PC-9 (cell line): ENCODE measurements at regions not wholly inside any gene's neighbourhood (a gene's known extent, or its start where the extent isn't known, plus 50 kb on each side); places are given as distances from the start of the nearest gene placed in this dataset.

ENCODE experiments used
- BruUV-seq: library from RNA; stranded (reverse); fragments of 400-500 nt; replicated peaks from 2 replicates; lab custom pipeline; 2021; lab: Mats Ljungman, UMichigan
- CTCF ChIA-PET: fragments of 300-600 bp; sonication (Branson Sonifier 250); formaldehyde crosslinking; loops from one replicate; lab custom pipeline; 2022; ENCODE audit warnings: antibody characterized with exemption; lab: Charles Lee
- POLR2A ChIA-PET: fragments of 300-600 bp; sonication (Branson Sonifier 250); formaldehyde crosslinking; loops from one replicate; lab custom pipeline; 2022; ENCODE audit warnings: antibody characterized with exemption; ENCODE audit not compliant: unreplicated experiment; lab: Charles Lee
- DNase-seq, 2 experiments: peaks; one replicate each; pipeline versions ENCODE4 v3.0.0 to v3.0.0-alpha.2; 2015 to 2022; ENCODE audit warnings: mixed read lengths in 1 of 2
- H2AFZ ChIP-seq: fragments of 200-600 bp; sonication (generic); 2 replicates; pipeline ENCODE4 v1.8.1; 2017; ENCODE audit warnings: antibody characterized with exemption
- H3F3A ChIP-seq: fragments of 200-600 bp; sonication (generic); 2 replicates; pipeline ENCODE4 v1.8.1; 2017; ENCODE audit warnings: antibody characterized with exemption, mild to moderate bottlenecking, low read depth; ENCODE audit not compliant: insufficient read depth
- H3K27ac ChIP-seq: fragments of 200-600 bp; sonication (generic); 2 replicates; pipeline ENCODE4 v1.6.1; 2016; ENCODE audit warnings: mixed run types
- H3K27me3 ChIP-seq: fragments of 200-600 bp; sonication (generic); 2 replicates; pipeline ENCODE4 v1.6.1; 2016; ENCODE audit warnings: low read depth, mixed run types; ENCODE audit not compliant: insufficient read depth
- H3K36me3 ChIP-seq: fragments of 200-600 bp; sonication (generic); 2 replicates; pipeline ENCODE4 v1.6.1; 2016; ENCODE audit warnings: low read depth, mixed run types
- H3K4me1 ChIP-seq: fragments of 200-600 bp; sonication (generic); replicated peaks from 2 replicates; pipeline ENCODE4 v1.6.1; 2016; ENCODE audit warnings: mixed run types; ENCODE audit not compliant: insufficient read depth
- H3K4me2 ChIP-seq: fragments of 200-600 bp; sonication (generic); 2 replicates; pipeline ENCODE4 v1.6.1; 2017; ENCODE audit warnings: mixed run types
- H3K4me3 ChIP-seq: fragments of 200-600 bp; sonication (generic); 2 replicates; pipeline ENCODE4 v1.6.1; 2016; ENCODE audit warnings: mixed run types
- H3K79me2 ChIP-seq: fragments of 200-600 bp; sonication (generic); 2 replicates; pipeline ENCODE4 v1.6.1; 2017; ENCODE audit warnings: low read depth, mixed run types
- H3K9me2 ChIP-seq: fragments of 200-600 bp; sonication (generic); 2 replicates; pipeline ENCODE4 v1.8.1; 2017; ENCODE audit warnings: mild to moderate bottlenecking; ENCODE audit not compliant: insufficient read depth
- H3K9me3 ChIP-seq: fragments of 200-600 bp; sonication (generic); 2 replicates; pipeline ENCODE4 v1.8.1; 2016; ENCODE audit warnings: low read depth; ENCODE audit not compliant: insufficient read depth
- H4K20me1 ChIP-seq: fragments of 200-600 bp; sonication (generic); 2 replicates; pipeline ENCODE4 v1.8.1; 2017; ENCODE audit not compliant: insufficient read depth
- CTCF ChIP-seq: fragments of 200-600 bp; sonication (generic); conservative IDR thresholded peaks from 2 replicates; pipeline ENCODE4 v1.6.1; 2017; ENCODE audit warnings: mixed run types, antibody characterized with exemption, mild to moderate bottlenecking, moderate library complexity
- EZH2 ChIP-seq: fragments of 200-600 bp; sonication (generic); IDR thresholded peaks from 2 replicates; pipeline ENCODE4 v1.8.0; 2017; ENCODE audit warnings: antibody characterized with exemption, low read depth
- intact Hi-C: fragments of 100-400 bp; cut with micrococcal nuclease; formaldehyde crosslinking; loops from one replicate; pipeline ENCODE4 v1.10.0; 2022; ENCODE audit not compliant: unreplicated experiment

GRCh38 chr1:212495766-212496494 lies 63.2 kb downstream of the NENF start:
- POLR2A ChIA-PET, result no interaction called here
- H3F3A ChIP-seq, result peaks cover 8% of the 10 kb centered on the region; the same call in 1 of the 2 replicates
- no peaks in the 10 kb centered on the region for H3K9me2 ChIP-seq
- no peaks in the 10 kb centered on the region for H3K9me3 ChIP-seq
- H3K4me1 ChIP-seq, result peaks cover 12% of the 10 kb centered on the region
- TF ChIP-seq CTCF, result no peak
- TF ChIP-seq EZH2, result no peak
- intact Hi-C loops, result no loop called here
- H3K36me3 ChIP-seq, result no peaks in the 10 kb centered on the region
- DNase-seq, result no peak
- CTCF ChIA-PET, result no interaction called here
- H3K4me3 ChIP-seq, result no peak overlapping the region
- no peak overlapping the region for H3K4me2 ChIP-seq
- no peaks in the 10 kb centered on the region for H3K79me2 ChIP-seq
- H2AFZ ChIP-seq, result no peak overlapping the region
- no peak overlapping the region for H3K27ac ChIP-seq
- BruUV-seq, result no TSS peak
- H3K27me3 ChIP-seq, result no peaks in the 10 kb centered on the region
- no peaks in the 10 kb centered on the region for H4K20me1 ChIP-seq

- Histone ChIP-seq H2AFZ (no peak overlapping the region), H3F3A (peaks cover 8% of the 10 kb centered on the region; the same call in 1 of the 2 replicates), H3K9me2 (no peaks in the 10 kb centered on the region), H3K36me3 (no peaks in the 10 kb centered on the region), H3K4me1 (peaks cover 12% of the 10 kb centered on the region), H3K27me3 (no peaks in the 10 kb centered on the region), H4K20me1 (no peaks in the 10 kb centered on the region), H3K9me3 (no peaks in the 10 kb centered on the region), H3K27ac (no peak overlapping the region), H3K4me2 (no peak overlapping the region), H3K4me3 (no peak overlapping the region), H3K79me2 (no peaks in the 10 kb centered on the region)
- intact Hi-C loops, result no loop called here
- BruUV-seq, result no TSS peak
- TF ChIP-seq CTCF (no peak), EZH2 (no peak)
- ChIA-PET CTCF (no interaction called here), POLR2A (no interaction called here)
- DNase-seq, result no peak
These were observed 64.0 kb downstream of the NENF start for GRCh38 chr1:212496682-212497081.

GRCh38 chr1:212497553-212497952 lies 64.8 kb downstream of the NENF start:
- H2AFZ ChIP-seq, result no peak overlapping the region
- intact Hi-C loops, result no loop called here

More at GRCh38 chr1:212497553-212497952, 64.8 kb downstream of the NENF start:
- no peak for DNase-seq
- Histone ChIP-seq H3K9me2 (no peaks in the 10 kb centered on the region), H3K27ac (no peak overlapping the region), H3K4me3 (no peak overlapping the region), H4K20me1 (no peaks in the 10 kb centered on the region), H3F3A (peaks cover 8% of the 10 kb centered on the region; the same call in 1 of the 2 replicates), H3K27me3 (no peaks in the 10 kb centered on the region), H3K79me2 (no peaks in the 10 kb centered on the region), H3K36me3 (no peaks in the 10 kb centered on the region), H3K4me1 (peaks cover 12% of the 10 kb centered on the region), H3K9me3 (no peaks in the 10 kb centered on the region), H3K4me2 (no peak overlapping the region)
- CTCF ChIA-PET, result interaction anchor here (1.0 kb wide), 1 partner anchor 41 kb away, joined by 4 read pairs; no protein-coding TSS in a partner anchor
- BruUV-seq, result no TSS peak
- POLR2A ChIA-PET, result interaction anchor here (0.8 kb wide), 1 partner anchor 171 kb away, joined by 7 read pairs; no protein-coding TSS in a partner anchor
- no peak for TF ChIP-seq EZH2
- TF ChIP-seq CTCF, result no peak
